GM19324 (cell line): ENCODE measurements at regions not wholly inside any gene's neighbourhood (a gene's known extent, or its start where the extent isn't known, plus 50 kb on each side); places are given as distances from the start of the nearest gene placed in this dataset.

ENCODE experiments used
- ATAC-seq: cut with Tn5 transposase; IDR thresholded peaks from one replicate; pipeline ENCODE4 v1.9.1; 2021; ENCODE audit warnings: mild to moderate bottlenecking, moderate library complexity; ENCODE audit not compliant: unreplicated experiment, low FRiP score

DNA sequence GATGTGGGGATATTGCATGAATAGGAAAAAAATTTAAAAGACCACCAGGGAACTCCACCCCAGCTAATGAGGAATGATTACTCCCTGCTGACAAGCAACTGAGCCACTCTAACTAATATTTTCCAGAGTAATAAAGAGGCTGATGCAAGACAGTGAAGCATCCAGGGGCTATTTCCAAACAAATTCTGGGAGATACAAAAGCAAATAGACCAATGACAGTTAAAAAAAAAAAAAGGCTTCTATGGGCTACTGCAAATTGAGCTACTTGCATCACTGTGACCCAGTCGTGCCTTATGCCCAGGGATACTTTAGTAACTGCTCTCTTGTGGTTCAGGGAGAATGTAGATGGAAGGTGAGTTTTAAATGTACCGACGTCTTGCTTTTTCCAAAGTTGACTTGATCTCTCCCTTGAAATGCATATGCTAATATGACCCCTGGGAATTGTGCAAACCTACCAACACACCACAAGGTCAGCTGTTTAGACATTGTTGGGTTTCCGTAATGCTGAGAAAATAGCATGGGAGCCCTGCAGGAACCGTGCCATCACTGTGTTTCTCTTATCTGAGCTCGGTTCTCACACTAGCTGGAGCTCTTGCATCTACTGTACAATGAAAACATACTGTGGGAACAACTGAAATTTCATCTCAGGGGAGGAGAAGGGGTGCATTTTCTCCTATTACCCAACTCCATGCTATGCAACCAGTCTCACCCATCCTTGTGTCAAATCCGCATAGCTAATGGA is 250.6 kb upstream of the MAP3K1 start:
- ATAC-seq, result no peak

DNA sequence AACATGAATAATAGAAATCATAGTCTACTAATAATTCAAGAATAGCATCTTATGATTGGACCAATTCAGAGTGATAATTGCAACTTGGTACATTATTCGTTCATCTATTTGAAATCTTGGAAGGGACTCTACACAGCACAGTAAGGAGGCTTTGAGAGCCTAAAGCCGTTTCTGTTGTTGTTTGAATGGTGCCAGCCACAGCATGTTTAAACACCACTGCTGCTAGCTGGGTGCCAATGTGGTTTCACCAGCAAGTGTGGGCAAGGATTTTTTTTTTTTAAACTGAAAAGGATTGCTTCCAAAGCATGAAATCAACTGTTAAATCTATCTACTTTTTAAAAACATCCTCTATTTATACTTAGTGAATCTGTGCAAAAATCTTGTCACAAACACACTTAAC is 253.9 kb upstream of the MAP3K1 start:
- no peak for ATAC-seq

DNA sequence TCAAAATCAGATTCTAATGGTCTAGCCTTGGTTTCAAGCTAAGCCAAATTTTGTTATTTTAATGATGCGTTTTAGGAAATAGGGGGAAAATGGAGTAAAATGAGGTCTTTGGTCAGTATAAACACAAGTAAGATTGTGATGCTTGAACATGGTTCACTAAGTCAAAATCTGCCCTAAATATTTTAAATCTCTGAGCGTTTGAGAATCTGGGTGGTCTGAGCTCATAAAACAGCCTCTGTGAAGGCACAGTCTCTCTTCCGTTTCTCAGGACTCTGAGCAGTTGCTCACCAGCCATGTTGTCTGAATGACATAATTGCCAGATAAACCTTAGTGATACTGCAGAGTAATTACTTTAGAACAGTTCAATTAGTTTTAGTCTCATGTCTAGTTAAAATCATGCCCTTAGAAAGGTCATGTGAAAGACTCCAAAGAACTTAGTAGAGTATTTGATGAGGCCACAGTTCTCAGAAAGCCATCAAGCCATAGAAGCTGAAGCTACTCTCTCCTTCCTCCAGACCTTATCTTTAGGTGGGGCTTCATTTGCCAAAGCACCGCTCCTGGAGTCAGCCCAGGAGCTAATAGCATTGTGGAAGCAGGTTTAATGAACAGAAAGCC is 257.1 kb upstream of the MAP3K1 start:
- no peak for ATAC-seq

DNA sequence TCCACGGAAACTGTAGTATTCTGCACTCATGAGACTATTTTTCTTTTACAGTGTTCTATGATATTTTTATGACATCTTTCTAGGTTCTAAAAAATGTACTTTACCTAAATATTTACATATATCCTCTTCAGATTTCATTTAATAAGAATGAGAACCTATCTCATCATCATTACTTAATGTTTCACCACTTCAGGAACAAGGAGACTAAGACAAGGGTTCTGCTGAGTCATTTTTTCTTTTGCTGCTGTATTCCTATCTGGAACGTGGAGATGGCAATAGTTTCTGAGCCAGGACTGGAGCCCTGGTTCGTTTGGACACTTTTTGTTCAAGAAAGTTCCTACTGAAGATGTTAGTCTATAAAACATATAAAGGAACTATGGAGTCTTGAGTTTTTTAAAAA is 258.2 kb upstream of the MAP3K1 start:
- no peak for ATAC-seq

DNA sequence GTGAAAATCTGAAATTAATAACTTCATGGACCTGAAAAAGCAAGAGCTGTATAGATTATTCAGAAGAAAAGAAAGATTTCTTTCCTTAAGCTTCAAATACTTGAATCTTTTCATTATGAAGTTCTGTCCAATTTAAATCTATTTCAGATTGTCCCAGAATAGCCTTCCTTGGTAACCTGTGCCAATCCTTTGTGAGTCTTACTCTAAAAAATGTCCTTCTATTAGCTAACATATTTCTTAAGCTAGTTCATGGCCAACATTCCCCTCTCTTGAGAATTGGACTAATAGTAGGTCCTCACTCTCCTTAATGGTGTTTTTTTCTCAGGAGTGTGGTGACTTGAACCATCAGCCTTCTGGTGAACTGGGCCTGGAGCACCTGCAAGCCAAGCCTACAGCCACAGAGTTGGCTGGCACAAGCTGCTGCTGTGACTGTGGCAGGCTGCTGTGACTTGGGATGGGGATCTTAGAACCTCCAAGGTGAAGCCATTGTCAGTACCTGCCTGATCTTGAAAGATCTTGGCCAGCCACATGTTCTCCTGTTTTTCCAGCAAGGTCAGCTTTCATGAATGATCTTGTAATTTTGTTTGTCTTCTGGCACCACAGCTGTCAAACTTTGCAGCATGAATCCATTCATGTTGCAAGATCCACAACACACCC is 262.6 kb upstream of the MAP3K1 start:
- no peak for ATAC-seq

DNA sequence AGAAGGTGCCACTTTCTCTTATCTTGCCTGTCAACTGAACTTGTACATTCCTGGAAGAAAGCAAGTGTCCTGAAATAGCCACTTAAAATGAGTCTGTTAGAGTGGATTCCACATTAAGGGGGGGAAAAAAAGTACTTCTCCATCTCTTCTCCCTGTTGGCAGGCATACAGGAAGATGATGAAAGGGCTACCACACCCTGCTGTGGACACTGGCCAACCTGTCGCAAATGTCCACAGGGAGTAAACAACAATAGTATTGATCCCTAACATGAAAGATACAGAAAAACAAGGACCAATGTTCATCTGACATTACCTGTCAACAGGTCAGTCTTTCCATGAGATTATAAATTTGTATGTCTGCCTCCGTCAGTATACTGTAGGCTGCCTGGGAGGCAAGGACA is 265.1 kb upstream of the MAP3K1 start:
- no peak for ATAC-seq

DNA sequence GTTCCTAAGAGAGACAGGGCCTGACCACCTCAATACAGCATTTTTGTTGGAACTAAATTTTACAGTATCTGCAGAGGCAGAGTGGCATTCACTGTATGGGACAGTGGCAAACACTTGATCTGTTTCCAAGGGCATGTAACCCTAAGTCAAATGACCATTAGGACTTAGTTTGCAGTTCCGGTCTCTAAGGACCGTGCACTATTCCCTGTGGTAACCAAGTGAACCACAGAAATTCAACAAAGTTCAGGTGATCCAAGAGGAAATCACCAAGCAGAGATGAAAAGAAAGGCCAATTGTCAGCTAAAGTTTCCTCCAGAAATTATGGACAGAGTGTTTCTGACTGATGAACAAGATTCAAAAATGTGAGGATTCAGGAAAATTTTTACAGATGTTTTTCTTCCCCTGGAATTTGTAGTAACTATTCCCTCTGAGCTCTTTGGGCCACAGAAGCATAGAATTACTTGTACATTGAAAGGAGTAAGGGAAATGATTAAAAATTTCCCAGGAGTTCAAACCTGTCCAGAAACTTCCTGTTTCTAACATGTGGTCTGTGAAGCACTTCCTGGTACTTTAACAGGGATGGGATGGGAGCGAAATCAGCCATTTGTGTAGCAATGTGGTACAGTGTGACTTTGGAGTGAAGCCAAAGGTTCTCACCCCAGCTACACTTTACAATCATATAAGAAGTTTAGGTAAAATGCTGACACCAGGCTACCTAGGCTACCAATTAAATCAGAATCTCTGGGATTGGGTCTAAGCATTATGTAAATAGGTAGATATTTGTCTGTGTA is 266.1 kb upstream of the MAP3K1 start:
- ATAC-seq, result no peak

DNA sequence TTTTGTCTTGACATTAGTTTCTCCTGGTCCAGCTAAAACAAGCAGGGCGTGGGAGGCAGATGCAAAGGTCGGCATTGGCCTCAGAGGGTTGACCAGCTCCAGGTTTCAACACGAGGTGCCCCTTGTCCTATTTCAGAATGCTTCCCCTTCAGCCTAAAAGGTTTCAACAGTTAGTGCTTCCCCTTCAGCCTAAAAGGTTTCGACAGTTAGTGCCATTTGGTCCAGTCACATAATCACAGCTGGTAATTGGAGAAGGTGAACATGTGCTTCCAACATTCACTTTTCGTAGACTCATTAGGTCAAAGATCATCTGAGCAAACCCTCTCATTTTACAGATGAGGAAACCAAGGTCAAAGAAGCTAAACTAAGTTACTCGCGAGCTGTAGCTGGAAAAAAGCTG is 270.3 kb upstream of the MAP3K1 start:
- no peak for ATAC-seq

DNA sequence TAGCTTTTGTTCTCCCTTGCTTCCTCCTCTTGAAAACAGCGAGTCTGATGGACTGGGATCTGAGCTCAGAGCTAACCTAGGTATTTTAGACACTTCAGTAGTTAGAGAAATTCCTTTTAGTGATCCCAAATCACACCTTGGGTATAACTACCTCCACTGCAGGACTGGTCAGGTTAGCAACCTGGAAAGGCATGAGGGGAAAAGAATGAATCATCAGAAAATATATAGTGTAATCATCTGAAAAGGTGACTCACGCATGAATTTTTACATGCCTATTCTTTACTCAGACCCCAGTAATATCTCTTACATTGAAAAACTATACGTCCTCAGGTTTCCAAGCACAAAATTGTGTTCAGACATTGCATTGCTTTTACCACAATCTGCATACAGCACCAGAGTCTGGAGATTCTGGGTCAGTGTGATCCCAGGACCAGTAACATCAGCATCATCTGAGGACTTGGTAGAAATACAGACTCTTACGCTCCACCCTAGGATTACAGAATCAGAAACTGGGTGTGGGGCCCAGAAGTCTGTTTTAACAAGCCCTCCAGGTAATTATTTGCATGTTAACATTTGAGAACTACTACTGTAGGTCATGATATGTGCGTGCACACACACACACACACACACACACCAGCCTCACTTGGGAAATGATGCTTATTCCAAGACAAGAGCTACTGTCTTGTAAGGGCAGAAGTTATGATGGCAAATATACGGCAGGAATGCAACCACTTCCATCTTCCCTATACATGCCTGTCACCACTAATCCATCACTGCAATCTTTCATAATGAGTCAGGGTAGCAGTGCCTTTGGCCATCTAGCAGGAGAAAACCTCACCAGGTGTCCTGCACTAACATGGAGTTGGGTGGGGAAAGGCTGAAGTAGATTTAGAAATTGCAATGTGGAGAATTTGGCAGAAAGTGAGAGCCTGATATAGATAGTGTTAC is 271.6 kb upstream of the MAP3K1 start:
- ATAC-seq, result no peak

DNA sequence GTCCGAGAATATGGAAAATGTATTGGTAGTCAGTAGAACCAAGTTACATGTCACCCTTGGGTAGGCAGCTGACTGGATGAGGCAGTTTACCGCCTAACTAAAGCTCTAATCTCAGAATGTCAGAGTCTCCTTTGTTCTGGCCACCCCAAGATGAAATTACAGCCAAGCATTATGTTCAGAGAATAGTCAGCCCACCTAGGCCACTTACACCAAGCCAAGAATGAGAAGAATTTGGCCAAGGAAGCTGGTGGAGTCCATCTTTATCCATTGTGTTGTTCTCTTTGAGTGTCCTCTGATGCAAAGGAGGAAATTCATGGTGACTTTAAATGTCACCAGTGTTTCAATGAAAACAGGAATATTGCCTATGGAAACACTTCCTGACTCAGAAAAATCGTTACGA is 275.1 kb upstream of the MAP3K1 start:
- ATAC-seq, result no peak

DNA sequence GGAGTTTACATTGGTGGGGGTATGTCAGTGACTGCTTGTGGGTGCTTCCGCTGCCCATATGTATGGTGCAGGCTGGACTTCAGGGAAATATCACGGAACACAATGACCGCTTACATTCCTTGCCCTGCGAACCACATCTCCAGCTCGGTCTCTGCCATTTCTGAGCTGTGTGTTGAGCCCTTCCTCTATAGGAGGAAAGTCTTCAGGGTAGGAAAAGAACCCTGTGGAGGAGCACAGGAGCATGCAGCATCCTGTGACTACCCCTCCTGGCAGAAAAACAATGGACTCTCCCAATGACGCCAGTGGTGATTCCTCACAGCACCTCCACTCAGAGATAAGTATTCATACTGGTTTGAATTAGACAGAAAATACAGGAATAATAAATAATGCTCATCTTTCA is 276.8 kb upstream of the MAP3K1 start:
- ATAC-seq, result no peak

DNA sequence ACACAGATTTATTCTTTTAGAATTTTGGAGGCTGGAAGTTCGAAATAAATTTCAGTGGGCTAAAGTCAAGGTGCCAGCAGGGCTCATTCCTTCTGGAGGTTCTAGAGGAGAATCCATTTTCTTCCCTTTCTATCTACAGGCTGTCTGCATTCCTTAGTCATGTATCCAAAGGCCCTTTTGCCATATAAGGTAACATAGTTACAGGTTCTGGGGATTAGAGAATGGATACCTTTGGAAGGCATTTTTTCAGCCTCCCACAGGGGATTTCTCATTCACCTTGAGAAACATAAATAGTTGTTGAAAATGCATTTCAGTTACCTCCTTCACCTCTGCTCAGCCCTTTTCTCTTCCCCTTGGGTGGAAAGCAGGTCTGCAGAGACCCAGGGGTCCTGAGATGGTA is 280.0 kb upstream of the MAP3K1 start:
- ATAC-seq, result no peak

DNA sequence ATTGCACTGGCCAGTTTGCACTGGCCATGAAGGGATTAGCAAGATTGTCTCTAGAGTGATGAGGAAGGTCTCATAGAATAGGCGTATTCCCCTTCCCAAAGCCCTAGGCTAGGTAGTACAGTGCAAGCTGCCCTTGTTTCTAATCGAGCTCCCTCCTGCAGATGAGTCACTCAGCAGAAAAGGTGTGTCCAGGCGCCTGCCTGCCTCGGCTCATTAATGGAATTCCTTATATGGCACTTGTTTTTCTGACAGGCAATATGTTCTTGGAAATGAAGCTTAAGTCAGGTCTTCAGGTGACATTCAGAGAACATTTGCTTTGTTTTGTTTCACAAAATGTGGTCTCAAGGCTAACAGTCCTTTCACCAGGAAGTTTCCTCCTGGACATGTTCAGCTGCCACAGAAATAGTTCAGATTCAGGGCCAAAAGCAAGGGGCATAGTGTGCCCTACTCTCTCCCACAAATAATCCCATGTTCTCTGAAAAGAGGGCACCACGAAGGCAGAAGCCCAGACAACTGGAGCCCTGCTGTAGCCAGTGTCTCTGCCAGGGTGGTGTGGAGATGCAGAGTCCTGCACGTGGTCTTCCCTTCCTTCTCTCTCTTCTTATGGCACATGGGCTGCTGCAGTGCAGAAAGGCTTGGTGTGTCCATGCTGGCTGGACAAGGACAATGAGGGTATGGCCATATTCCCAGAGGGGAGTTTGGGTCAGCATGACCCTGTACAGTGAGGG is 281.1 kb upstream of the MAP3K1 start:
- no peak for ATAC-seq

DNA sequence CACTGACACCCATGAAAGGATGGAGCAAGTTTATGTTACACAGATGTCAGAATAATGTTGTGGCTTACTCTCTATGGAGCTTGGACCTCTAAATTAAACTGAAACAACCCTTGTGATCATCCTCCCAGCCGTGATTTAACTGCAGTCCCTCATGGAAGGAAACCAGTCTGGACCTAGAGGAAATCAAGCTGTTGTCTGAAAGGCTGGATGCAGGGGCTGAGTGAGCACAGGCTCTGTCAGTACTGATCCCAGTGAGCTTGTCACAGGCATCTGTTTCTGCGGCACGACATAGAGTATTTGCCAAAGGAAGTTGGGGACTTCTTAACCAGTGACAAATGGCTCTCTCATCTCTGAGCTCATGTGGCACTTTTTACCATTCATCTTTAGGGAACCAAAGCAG is 282.9 kb upstream of the MAP3K1 start:
- no peak for ATAC-seq

DNA sequence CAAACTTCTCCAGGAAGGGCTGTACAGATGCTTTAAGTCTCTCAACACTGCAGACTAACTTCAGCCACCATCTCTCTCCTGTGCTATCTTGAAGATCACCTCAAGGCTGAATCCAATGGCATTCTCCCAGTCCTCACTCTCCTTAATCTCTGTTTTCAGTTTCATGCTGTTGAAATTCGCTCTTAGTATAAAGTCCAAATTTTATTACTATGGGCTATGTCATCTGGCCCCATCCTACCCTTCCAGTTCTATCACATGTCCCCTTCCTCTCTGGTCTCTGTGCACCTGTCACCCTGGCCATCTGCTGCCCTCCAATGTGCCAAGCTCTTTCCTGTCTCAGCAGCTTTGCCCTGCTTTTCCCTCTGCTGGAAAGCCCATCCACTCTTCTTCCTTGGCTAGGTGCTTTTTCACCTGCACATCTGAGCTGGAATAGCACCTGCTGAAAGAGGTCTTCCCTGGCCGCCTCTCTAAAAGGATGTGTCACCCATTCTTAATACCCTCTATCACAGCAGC is 284.7 kb upstream of the MAP3K1 start:
- ATAC-seq, result no peak

DNA sequence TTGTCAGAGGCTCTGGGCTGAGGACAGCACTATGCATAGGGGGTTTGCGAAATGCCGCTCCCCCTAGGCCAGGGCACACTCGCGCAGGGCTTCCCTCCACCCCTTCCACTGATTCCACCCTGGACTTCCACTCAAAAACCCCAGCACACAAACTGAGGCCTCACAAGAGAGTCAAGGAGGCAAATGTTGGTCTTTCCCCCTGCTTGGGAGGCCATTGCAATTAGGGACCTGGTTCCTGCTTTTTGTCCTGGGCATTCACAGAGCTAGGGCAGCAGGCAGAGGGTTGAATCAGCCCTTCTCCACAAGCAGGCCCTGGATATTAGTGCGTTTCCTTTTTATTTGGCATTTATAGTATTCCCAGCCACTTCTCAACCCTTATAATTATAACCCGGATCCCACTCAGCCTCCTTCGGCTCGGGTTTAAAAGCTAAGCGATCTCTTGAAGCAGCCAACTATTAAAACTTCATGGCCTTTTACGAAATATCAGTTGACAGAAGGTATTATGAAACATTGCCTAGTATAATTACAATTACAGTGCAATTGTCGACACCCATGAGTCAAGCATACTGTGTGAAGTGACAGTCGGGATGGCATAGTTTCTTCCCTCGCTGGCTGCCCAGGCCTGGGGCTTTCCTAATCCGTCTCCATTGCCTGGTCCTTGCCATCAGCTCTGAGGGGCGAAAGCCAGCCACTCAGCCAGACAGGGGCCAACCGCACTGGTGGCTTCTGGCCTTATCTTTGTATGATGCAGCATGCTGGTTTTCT is 285.5 kb upstream of the MAP3K1 start:
- ATAC-seq, result no peak

DNA sequence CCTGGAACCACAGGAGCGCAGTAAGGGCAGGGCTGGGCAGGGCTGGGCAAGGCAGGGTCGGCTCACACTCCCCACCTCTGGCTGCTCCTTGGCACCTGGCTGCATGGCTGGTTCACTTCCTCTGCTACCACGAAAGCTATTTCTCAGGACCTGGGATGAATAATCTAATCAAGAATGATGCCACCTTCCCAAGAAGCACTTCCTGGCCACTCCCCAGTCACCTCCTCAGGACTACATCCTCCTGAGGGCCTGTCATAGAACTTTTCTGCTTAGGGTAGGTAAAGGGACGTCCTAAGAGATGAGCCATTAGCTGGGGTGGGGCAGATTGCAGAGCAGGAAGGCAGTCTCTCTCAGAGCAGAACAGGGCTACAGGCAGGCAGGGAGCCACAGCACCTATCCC is 288.2 kb upstream of the MAP3K1 start:
- ATAC-seq, result no peak

DNA sequence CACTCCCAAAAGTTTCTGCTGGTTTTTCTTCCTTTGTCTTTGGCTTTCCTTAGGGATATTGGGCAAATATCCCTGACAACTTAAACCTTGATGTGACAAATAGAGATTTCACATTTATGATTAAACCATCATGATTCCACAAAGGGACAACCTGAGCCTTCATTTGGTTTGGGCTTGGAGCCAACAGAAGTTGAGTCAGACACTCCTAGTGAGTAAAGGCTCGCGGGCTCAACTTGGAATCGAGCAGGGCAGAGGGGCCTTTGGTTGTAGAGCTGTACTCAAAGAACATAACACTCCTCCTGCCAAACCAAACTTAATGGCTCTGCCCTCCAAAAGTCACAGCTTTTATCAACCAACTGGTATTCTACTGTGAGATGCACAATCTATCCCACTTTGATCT is 290.2 kb upstream of the MAP3K1 start:
- no peak for ATAC-seq
